B cell (primary cell): ENCODE measurements at regions not wholly inside any gene's neighbourhood (a gene's known extent, or its start where the extent isn't known, plus 50 kb on each side); places are given as distances from the start of the nearest gene placed in this dataset.

Experiments
- CTCF ChIP-seq: fragments of 200-600 bp; IDR thresholded peaks from one replicate; pipeline ENCODE4 v1.8.0; 2022; ENCODE audit warnings: antibody characterized with exemption, mild to moderate bottlenecking
- EZH2 ChIP-seq: IDR thresholded peaks from 2 replicates; pipeline ENCODE4 v1.6.1; 2012; ENCODE audit warnings: borderline replicate concordance, low read depth, mild to moderate bottlenecking, moderate library complexity, low read length; ENCODE audit not compliant: insufficient read depth, poor library complexity, severe bottlenecking

DNA sequence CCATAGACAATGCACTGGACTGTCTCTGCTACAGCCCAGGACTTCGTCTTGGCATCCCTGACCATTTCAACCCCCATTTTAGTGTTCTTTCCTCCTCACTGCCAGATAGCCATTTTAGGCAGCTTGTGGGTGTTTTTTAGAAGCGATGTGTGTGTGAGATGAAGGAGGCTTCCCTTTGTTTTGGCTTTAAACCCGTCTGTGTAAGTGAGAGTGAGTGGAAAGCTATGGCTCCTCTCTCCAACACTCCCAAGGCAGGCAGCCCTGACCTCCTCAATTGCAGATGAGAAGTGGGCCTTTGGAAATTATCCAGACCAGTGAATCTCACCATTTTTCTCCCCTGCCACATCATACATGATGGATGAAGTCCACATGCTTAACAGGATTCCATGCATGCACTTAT lies 70.3 kb upstream of the PGBD5 start:
- TF ChIP-seq CTCF (no peak), EZH2 (no peak)
